ENCODE measurements at regions not wholly inside any gene's neighbourhood (a gene's known extent, or its start where the extent isn't known, plus 50 kb on each side); places are given as distances from the start of the nearest gene placed in this dataset.
A peak's percentile ranks its signal among the peaks of the same experiment; 100 is the strongest.

DNA sequence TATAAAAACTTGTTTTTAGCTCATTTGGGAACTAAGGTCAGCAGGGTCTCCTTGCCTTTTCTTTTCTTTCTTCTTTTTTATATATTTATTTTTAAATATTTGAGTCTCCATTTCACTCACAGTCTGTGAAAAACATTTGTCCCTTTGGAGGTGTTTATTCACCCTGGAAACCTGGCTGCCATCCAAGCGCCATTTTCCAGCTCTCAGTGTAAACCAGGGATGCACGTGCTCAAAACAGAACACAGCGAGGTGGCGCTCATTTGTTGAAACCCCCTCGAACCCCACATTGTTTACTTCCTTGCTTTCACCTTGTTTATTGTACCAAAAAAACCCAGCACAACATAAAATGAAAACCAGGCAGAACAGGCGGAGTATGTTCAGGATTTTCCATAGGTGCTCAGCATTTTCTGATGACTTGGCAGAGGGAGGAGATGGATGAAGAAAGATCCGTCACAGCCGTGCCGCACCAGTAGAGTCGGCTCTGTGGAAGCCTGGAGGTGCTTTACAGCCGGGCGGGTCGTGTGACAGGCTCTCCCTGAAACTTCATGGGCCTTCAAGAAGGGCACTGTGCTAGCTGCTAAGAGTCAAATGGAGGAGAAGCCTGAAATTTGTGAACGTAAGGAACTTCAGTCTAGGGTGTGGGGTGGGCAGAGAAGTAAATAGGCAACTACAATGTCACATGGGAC is 284.4 kb downstream of the FOXL1 start:
- no peaks in the 10 kb centered on the region for H3K27me3 ChIP-seq
- H3K9me3 ChIP-seq, result no peaks in the 10 kb centered on the region
- intact Hi-C loops (cut with DNase I; ENCODE audit: low total_unique reads), result no loop called here
- H3K4me3 ChIP-seq, result no peak overlapping the region
- DNase-seq (ENCODE audit: low spot score in 2 of 2), result no peak
- TF ChIP-seq POLR2A (IDR thresholded peaks at IDR 0.05) (no peak), POLR2AphosphoS5 (IDR thresholded peaks at IDR 0.05) (no peak)
- TF ChIP-seq, protein P1, sequence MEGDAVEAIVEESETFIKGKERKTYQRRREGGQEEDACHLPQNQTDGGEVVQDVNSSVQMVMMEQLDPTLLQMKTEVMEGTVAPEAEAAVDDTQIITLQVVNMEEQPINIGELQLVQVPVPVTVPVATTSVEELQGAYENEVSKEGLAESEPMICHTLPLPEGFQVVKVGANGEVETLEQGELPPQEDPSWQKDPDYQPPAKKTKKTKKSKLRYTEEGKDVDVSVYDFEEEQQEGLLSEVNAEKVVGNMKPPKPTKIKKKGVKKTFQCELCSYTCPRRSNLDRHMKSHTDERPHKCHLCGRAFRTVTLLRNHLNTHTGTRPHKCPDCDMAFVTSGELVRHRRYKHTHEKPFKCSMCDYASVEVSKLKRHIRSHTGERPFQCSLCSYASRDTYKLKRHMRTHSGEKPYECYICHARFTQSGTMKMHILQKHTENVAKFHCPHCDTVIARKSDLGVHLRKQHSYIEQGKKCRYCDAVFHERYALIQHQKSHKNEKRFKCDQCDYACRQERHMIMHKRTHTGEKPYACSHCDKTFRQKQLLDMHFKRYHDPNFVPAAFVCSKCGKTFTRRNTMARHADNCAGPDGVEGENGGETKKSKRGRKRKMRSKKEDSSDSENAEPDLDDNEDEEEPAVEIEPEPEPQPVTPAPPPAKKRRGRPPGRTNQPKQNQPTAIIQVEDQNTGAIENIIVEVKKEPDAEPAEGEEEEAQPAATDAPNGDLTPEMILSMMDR (IDR thresholded peaks at IDR 0.05), result no peak
- no peaks in the 10 kb centered on the region for H3K4me1 ChIP-seq
- H3K36me3 ChIP-seq, result no peaks in the 10 kb centered on the region
- no peak overlapping the region for H3K27ac ChIP-seq

DNA sequence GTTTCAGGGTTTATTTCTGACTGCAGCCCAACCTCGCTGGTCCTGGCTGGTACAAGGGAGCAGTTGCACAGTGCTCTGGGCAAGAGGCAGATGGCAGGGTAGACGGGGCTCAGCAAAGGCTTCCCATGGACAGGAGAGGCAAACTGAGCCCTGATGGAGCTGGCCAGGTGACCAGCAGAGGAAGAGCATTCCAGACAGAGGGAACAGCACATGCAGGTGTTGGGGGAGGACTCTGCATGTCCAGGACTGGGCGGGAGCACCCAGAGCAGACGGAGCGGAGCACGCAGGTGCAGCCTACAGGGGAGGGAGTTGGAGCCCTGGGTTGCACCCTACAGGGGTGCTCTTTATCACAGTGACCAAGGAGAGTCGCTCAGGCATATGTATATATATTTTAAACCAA is 285.3 kb downstream of the FOXL1 start:
- no peaks in the 10 kb centered on the region for H3K36me3 ChIP-seq
- H3K4me1 ChIP-seq, result no peaks in the 10 kb centered on the region
- H3K9me3 ChIP-seq, result no peaks in the 10 kb centered on the region
- no peak for TF ChIP-seq POLR2AphosphoS5 (IDR thresholded peaks at IDR 0.05)
- TF ChIP-seq, protein P1 (IDR thresholded peaks at IDR 0.05), result no peak
- no peak for TF ChIP-seq POLR2A (IDR thresholded peaks at IDR 0.05)
- intact Hi-C loops (cut with DNase I; ENCODE audit: low total_unique reads), result no loop called here
- H3K4me3 ChIP-seq, result no peak overlapping the region
- no peaks in the 10 kb centered on the region for H3K27me3 ChIP-seq
- no peak for DNase-seq (ENCODE audit: low spot score in 2 of 2)
- no peak overlapping the region for H3K27ac ChIP-seq

DNA sequence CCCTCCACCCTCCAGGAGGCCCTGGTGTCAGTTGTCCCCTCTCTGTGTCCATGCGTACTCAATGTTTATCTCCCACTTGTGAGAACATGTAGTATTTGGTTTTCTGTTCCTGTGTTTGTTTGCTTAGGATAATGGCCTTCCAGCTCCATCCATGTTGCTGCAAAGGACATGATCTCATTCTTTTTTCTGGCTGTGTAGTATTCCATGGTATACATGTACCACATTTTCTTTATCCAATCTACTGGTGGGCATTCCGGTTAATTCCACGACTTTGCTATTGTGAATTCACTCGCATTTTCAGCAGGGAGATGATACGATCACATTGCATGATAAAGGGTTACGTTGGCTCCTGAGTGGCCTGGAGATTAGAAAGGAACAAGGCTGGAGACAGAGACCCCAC is 286.2 kb downstream of the FOXL1 start:
- Histone ChIP-seq H3K27me3 (peaks cover 0 to 4% of the 10 kb centered on the region in 2 donors), H3K36me3 (no peaks in the 10 kb centered on the region), H3K9me3 (no peaks in the 10 kb centered on the region), H3K4me1 (no peaks in the 10 kb centered on the region), H3K4me3 (no peak overlapping the region), H3K27ac (no peak overlapping the region)
- no peak for DNase-seq (ENCODE audit: low spot score in 2 of 2)
- intact Hi-C loops (cut with DNase I; ENCODE audit: low total_unique reads), result no loop called here
- TF ChIP-seq POLR2A (IDR thresholded peaks at IDR 0.05) (no peak), POLR2AphosphoS5 (IDR thresholded peaks at IDR 0.05) (no peak)
- TF ChIP-seq, protein P1 (IDR thresholded peaks at IDR 0.05), result no peak

DNA sequence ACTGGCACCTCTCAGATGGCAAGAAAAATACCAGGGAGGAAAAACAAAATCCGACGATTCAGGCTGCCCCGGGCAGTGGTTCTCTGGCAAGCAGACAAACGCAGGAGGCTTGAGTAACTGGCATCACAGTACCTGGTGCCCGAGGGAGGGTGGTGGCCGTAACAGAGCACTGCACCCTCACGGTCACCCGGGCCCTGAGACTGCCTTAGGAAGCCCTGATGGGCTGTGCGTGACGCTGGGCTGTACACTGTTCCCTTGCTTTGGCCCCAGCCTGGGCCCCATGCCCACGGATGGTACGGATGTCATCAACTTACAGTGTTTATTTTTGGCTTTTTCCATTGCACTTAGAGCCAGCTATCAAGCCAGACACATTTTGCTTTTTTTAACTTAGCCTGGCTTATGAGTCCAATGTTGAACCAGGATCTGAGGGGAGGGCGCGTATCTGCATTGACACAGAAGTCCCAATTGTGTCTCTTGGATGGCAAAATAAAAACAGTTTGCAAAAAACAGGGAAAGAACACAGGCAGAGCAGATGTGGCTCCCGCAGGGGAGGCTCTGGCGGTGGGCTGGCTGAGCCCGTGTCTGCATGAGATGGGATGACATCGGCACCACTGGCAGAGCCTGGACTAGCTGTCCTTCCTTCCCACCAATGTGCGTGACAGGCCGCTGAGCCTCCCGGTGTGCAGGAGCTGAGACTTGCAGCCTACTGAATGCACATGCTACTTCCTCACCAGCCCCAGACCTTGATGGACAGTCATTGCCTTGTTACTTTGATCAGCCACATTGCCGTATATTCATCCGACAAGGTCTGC is 287.7 kb downstream of the FOXL1 start:
- Histone ChIP-seq H3K4me3 (peak overlapping the region in 1 of 3 donors; percentile 8), H3K4me1 (no peaks in the 10 kb centered on the region), H3K36me3 (no peaks in the 10 kb centered on the region), H3K27ac (peak overlapping the region; percentile 32 to 33), H3K27me3 (peaks cover 0 to 14% of the 10 kb centered on the region in 2 donors), H3K9me3 (no peaks in the 10 kb centered on the region)
- peak in 1 of 2 donors; percentile 65 for DNase-seq (ENCODE audit: low spot score in 2 of 2)
- intact Hi-C loops (cut with DNase I; ENCODE audit: low total_unique reads), result no loop called here
- no peak for TF ChIP-seq POLR2A (IDR thresholded peaks at IDR 0.05)
- TF ChIP-seq, protein P1 (IDR thresholded peaks at IDR 0.05), result peak in 1 of 3 donors; percentile 37
- TF ChIP-seq POLR2AphosphoS5 (IDR thresholded peaks at IDR 0.05), result no peak
